GM19372 (cell line): ENCODE measurements at regions not wholly inside any gene's neighbourhood (a gene's known extent, or its start where the extent isn't known, plus 50 kb on each side); places are given as distances from the start of the nearest gene placed in this dataset.
"Not testable (repeated sequence)": the region's sequence is repeated elsewhere in the genome, so short reads cannot be mapped to it uniquely, and the experiment has no call there.

Experiments used
- ATAC-seq: cut with Tn5 transposase; IDR thresholded peaks from one replicate; pipeline ENCODE4 v1.9.1; 2021; ENCODE audit warnings: mild to moderate bottlenecking, low read depth, moderate library complexity; ENCODE audit not compliant: unreplicated experiment

- ATAC-seq = no peak
Measured at GRCh38 chr12:126434412-126434985, 1369.3 kb downstream of the AACS start.

DNA sequence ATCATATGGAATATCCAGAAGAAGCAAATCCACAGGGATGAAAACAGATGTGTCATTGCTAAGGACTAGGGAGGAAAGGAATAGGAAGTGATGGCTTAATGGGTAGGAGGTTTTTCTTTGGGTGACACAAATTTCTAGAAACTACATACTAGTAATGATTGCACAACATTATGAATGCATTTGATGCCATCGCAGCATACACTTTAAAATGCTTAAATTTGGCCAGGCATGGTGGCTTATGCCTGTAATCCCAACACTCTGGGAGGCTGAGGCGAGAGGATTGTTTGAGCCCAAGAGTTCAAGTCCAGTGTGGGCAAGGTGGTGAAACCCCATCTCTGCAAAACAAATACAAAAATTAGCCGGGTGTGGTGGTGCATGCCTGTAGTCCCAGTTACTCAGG, 1370.8 kb downstream of the AACS start:
- ATAC-seq = no peak

DNA sequence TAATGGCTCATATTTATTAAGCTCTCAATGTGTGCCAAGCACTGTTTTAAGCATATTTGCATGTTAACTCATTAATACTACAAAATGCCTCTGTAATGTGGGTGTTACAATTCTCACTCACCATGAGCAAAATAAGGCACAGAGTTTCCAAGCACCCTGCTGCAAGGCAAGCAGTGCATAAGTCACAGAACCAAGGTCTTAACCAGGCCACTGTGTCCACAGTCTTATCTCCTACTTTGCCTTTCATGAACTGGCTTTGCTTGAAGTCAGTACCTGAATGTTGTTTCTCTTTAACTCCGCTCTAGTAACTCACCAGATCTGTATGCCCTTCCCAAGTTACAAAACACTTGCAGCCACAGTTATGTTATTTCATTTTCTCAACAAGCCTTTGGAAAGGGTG, 1372.7 kb downstream of the AACS start:
- ATAC-seq = no peak

GRCh38 chr12:126443977-126444376, 1378.7 kb downstream of the AACS start:
- no peak for ATAC-seq

DNA sequence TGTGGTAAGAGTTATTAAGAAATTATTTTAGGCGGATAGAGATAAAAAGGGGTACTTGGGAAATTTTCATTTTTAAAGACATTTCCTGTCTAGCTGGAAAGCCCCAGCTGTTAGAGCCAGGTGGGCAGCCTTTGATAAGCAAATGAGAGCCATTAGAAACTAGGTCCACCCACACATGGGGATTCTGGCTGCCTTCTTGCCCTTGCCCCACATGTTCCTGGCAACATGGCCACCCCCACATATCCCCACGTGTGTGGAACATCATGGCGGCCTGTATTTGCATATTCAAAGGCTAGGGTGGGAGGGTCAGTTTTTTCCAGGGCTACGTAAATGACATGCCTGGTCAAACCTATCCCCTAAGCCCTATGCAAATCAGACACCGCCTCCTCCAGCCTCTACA, 1382.1 kb downstream of the AACS start:
- ATAC-seq = no peak

DNA sequence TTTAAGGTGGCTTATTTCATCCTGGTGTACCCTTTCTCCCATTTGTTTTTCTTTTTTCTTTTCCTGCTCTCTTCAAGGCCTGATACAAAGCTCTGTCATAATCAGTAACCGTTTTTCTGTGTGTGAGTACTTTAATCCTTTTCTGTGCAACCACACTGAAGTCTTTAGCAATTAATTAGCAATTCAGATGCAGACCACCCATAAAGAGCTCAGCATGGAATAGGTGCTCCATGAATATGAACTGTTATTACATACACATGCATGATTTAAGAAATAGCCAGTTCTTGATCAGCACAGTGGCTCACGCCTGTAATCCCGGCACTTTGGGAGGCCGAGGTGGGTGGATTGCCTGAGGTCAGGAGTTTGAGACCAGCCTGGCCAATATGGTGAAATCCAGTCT, 1386.6 kb downstream of the AACS start:
- no peak for ATAC-seq

- not testable (repeated sequence) for ATAC-seq
Measured at GRCh38 chr12:126452686-126453085, 1387.5 kb downstream of the AACS start.

DNA sequence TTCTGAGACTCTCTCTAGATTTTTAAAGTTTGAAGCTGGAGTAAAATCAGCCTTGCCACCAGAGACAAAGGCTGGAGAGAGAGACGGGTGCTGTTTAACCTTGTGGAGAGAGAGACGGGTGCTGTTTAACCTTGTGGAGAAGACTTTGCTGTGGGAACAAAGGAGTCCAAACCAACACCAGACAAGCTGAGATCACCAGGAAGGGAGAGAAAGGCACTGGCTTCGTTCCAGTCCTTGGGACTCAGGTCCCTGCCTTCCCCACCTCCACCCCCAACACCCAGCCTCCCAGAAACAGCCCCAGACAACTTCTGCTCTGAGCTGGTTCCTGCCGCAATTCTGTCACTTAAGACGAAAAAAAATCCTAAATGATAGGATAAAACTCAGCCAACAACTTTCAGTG, 1389.3 kb downstream of the AACS start:
- no peak for ATAC-seq

- ATAC-seq = no peak
Measured at GRCh38 chr12:126457776-126458175, 1392.5 kb downstream of the AACS start.

- no peak for ATAC-seq
Measured at GRCh38 chr12:126464153-126464552, 1398.9 kb downstream of the AACS start.

DNA sequence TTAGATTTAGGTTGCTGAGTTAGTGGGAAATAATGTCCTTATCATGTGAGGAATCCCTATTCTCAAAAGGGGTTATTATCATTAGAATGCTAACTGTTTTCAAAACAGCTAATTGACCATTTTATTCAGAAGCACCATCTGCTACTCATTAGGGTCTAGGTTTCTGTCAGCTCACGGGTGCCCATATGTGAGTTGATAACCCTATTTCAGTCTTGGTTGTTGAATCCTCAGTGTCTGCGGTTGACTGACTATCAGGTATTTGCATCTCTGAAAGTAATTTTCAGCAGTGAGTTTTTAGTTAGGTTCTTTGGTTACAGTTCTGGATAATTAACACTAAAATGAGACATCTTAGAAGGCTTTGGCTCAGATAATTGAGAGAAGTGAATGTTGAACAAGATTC, 1404.0 kb downstream of the AACS start:
- ATAC-seq = no peak

DNA sequence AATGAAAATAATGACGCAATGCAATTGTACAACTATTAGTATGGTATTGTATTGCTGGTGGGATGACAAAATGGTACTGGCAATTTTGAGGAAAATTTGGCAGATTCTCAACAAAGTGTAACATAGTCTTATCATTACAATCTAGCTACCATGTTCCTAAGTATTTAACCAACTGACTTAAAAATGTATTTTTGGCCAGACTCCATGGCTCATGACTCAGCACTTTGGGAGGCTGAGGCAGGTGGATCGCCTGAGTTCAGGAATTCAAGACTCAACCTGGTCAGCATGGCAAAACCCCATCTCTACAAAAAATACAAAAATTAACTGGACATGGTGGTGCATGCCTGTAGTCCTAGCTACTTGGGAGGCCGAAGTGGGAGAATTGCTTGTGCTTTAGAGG, 1409.5 kb downstream of the AACS start:
- no peak for ATAC-seq

DNA sequence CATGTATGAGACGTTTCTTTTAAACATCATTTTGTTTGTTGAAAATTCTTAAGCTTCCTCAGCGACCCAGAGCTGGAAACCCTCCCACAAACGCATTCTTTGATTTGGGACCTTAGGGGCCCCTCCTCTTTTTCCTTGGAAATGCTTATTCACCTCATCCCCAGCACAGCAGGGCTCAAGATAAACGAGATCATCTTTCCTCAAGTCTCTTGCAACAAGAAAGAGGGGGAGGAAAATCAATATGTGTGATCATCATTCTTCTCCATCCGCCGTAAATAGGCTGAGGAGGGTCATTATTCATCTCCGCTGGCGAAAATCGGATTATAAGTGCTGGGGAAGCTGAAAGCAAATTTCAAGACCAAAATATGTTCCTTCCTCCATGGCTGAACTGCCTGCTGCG, 1415.2 kb downstream of the AACS start:
- ATAC-seq = no peak

GRCh38 chr12:126481688-126482087, 1416.5 kb downstream of the AACS start:
- ATAC-seq = no peak

DNA sequence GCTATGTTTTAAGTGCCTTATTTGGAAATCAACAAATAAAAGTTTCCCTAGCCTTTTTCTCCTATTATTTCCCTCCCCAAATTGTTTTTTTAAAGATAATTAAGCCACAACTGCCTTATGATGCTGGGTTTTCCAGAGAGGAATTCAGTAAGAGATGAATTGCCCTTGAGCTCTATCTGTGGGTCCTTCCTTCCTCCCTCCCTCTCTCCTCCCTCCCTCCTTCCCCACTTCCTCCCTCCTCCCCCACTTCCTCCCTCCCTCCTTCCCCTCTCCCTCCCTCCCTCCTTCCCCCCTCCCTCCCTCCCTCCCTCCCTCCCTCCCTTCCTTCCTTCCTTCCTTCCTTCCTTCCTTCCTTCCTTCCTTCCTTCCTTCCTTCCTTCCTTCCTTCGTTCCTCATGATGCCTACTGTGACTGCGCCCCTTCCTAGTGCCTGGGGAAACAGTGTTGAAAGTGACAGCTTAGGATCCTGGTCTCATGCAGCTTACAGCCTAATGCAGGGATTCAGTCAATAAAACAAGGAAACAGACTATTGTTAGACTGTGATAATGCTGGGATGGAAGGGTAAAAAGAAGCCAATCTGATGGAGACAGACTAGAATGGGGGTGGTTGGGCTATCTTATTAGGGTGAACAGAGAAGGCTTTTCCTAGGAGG, 1417.1 kb downstream of the AACS start:
- no peak for ATAC-seq

DNA sequence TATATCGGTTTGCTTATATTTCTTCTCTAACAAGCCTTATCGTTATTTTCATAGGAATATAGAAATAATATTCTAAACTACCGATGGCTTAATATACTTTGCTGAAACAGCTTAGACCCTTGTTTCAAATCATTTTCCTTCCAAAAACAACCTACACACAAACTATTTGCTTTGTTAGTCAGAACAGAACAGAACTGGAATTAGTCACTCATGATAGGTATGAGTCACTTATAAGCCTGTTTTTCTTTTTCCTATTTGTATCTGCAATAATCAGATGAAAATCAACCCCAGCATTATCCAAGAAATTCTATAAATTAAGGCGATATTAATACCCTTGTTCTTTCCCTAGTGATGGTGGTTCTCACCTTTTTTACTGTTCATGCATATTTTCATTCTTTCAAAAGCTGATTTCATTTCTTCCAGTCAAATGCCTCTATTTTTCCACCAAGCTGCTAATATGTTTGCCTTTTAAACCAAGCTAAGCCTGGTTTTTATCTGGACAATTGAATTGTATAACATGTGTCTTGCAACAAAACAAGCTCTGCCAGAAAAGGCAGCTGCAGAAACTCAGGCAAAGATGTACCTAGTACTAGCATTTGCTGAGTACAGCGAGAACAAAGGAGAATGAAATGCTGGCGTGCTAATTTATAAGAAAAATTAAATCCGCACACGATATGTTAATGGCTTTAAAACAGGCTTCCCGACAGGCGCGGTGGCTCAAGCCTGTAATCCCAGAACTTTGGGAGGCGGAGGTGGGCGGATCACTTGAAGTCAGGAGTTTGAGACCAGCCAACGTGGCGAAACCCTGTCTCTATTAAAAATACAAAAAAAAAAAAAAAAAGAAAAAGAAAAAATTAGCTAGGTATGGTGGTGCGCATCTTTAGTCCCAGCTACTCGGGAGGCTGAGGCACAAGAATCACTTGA, 1418.2 kb downstream of the AACS start:
- no peak for ATAC-seq

DNA sequence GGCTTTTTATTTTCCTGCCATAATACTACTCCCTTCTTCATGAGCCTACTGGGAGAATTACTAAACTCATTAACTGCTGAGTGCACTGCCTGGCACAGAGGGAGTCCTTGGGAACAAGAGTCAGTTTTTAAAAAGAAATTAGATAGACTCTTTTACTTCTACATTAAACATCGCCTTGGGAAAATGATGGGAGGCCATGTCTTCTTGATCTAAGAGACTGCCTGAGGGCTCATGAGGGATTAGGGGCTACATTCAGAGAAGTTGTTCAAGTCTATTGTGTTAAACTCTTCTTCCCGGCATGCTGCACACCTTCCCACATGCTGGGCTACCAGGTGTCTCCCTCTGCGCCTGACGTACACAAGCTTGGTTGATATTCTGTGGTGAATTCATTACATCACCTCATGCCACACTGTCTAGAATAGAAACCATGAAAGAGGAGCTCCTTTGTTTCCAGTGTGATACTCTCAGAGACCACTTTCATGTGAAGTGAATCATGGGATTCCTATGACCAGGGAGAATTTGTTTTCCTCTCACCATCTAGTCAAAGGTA, 1422.3 kb downstream of the AACS start:
- ATAC-seq = no peak

- ATAC-seq = no peak
Measured at GRCh38 chr12:126488806-126489205, 1423.6 kb downstream of the AACS start.

GRCh38 chr12:126492181-126492580, 1426.9 kb downstream of the AACS start:
- no peak for ATAC-seq

- ATAC-seq = no peak
Measured at GRCh38 chr12:126493366-126494108, 1428.3 kb downstream of the AACS start.

DNA sequence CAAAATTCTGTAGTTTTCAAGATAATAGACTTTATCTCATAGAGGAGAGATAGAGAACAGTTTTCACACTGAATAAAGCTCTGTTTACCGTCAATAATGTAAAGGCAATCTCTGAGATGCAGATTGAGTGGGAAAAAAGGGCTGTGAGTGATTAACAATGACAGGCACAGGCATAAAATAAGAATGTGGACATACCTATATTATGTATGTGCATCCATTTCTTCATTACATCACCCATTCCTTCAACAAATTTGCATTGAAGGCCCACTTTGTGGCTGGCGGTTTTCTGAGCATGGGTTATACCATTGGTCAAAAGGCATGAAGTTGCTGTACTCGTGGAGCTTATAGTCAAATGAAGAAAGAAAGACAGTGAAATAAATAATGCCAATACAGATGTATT, 1431.0 kb downstream of the AACS start:
- no peak for ATAC-seq
